ENCODE measurements at regions not wholly inside any gene's neighbourhood (a gene's known extent, or its start where the extent isn't known, plus 50 kb on each side); places are given as distances from the start of the nearest gene placed in this dataset.

- Histone ChIP-seq H3K18ac (ENCODE audit: insufficient read length, low read depth, low read length) (no peak overlapping the region), H4K20me1 (ENCODE audit: control insufficient read depth, insufficient read depth, insufficient read length) (no peaks in the 10 kb centered on the region), H2BK5ac (ENCODE audit: insufficient read length, low read length) (no peak overlapping the region), H3K56ac (ENCODE audit: insufficient read length, low read depth, low read length) (no peak overlapping the region), H2AK5ac (ENCODE audit: insufficient read length, low read length) (no peak overlapping the region), H3K14ac (ENCODE audit: insufficient read depth, low read length) (no peak overlapping the region), H3K27me3 (ENCODE audit: insufficient read depth, low read length) (no peaks in the 10 kb centered on the region), H2BK20ac (ENCODE audit: low read depth, low read length, poor library complexity, severe bottlenecking) (no peak overlapping the region), H4K8ac (replicated peaks; ENCODE audit: insufficient read length, low read depth, low read length) (no peak overlapping the region), H4K5ac (ENCODE audit: insufficient read length, low read depth, low read length) (no peak overlapping the region), H2BK120ac (ENCODE audit: low read depth, low read length, poor library complexity, severe bottlenecking) (no peak overlapping the region), H4K91ac (ENCODE audit: insufficient read length, low read depth, low read length) (no peak overlapping the region), H3K4ac (ENCODE audit: low read depth, low read length) (no peak overlapping the region), H2BK15ac (ENCODE audit: low read depth, low read length) (no peak overlapping the region), H2BK12ac (ENCODE audit: insufficient read length, low read depth, low read length) (no peak overlapping the region), H3K27ac (ENCODE audit: insufficient read length, low read depth, low read length) (no peak overlapping the region), H3K4me2 (ENCODE audit: insufficient read depth, insufficient read length, low read length) (no peak overlapping the region), H3K79me1 (ENCODE audit: insufficient read depth, low read depth, low read length, poor library complexity, severe bottlenecking) (no peaks in the 10 kb centered on the region), H3K23me2 (ENCODE audit: insufficient read length, low read depth, low read length, poor library complexity, severe bottlenecking) (no peaks in the 10 kb centered on the region), H3K23ac (ENCODE audit: insufficient read length, low read depth, low read length) (no peak overlapping the region), H3K9ac (ENCODE audit: extremely low read depth, insufficient read length, low read length) (no peak overlapping the region), H3K9me3 (ENCODE audit: control insufficient read depth, low read depth, low read length) (no peaks in the 10 kb centered on the region), H3K4me1 (ENCODE audit: insufficient read depth, low read length) (no peaks in the 10 kb centered on the region), H2AFZ (ENCODE audit: low read length) (no peak overlapping the region), H3K79me2 (ENCODE audit: insufficient read depth, low read length) (no peaks in the 10 kb centered on the region), H3T11ph (ENCODE audit: low read length) (no peak overlapping the region)
- no peak for TF ChIP-seq CTCF (conservative IDR thresholded peaks at IDR 0.05)
- Mint-ChIP-seq H3K4me1 (no peaks in the 10 kb centered on the region), H3K27ac (no peak overlapping the region), H3K27me3 (ENCODE audit: low read depth) (no peaks in the 10 kb centered on the region), H3K9me3 (no peaks in the 10 kb centered on the region), H3K36me3 (ENCODE audit: insufficient read depth in 1 of 3, low read depth in 3 of 3) (no peaks in the 10 kb centered on the region), H3K4me3 (no peak overlapping the region)
- no peak for DNase-seq
- no CpG with 5 or more reads among the region's 3 CpGs for WGBS (ENCODE audit: extremely low coverage, insufficient read length, low lambda C conversion rate)
Measured at GRCh38 chr4:60913002-60913401, 287.1 kb upstream of the ADGRL3 start.

Data from H9 (cell line).